Heart right ventricle (tissue), 16 donors: ENCODE measurements at regions not wholly inside any gene's neighbourhood (a gene's known extent, or its start where the extent isn't known, plus 50 kb on each side); places are given as distances from the start of the nearest gene placed in this dataset.
"Not testable (repeated sequence)": the region's sequence is repeated elsewhere in the genome, so short reads cannot be mapped to it uniquely, and the experiment has no call there.

Source experiments
- ATAC-seq, 8 donors: fragments of 200-7000 bp; cut with Tn5 transposase; one replicate each; pipeline ENCODE4 v1.9.1; 2020; ENCODE audit warnings: mild to moderate bottlenecking in 8 of 8, moderate library complexity in 8 of 8, moderate number of reproducible peaks in 1 of 8
- DNase-seq, 2 donors: peaks; one replicate each; pipeline ENCODE4 v3.0.0-alpha.2; 2020
- H3K27ac ChIP-seq, 10 donors: fragments of 200-600 bp; sonication (generic) in 2 of 10; one replicate each; pipeline versions ENCODE4 v1.5.0 to v1.8.0; 2020 to 2022; ENCODE audit warnings: mild to moderate bottlenecking in 3 of 10
- H3K27me3 ChIP-seq, 7 donors: fragments of 200-600 bp; one replicate each; pipeline ENCODE4 v1.8.0; 2021 to 2022; ENCODE audit warnings: mild to moderate bottlenecking in 2 of 7
- H3K36me3 ChIP-seq, 9 donors: fragments of 200-600 bp; sonication (generic) in 1 of 9; one replicate each; pipeline versions ENCODE4 v1.5.0 to v1.8.0; 2020 to 2022; ENCODE audit warnings: mild to moderate bottlenecking in 2 of 9
- H3K4me1 ChIP-seq, 9 donors: fragments of 200-600 bp; sonication (generic) in 1 of 9; one replicate each; pipeline versions ENCODE4 v1.5.0 to v1.8.0; 2020 to 2022; ENCODE audit warnings: mild to moderate bottlenecking in 4 of 9
- H3K4me3 ChIP-seq, 10 donors: fragments of 200-600 bp; sonication (generic) in 2 of 10; one replicate each; pipeline versions ENCODE4 v1.5.0 to v1.8.0; 2020 to 2022; ENCODE audit warnings: mild to moderate bottlenecking in 7 of 10, moderate library complexity in 2 of 10
- H3K9me3 ChIP-seq, 11 donors: fragments of 200-600 bp in 10 of 11; sonication (generic) in 2 of 11; one replicate each; pipeline versions ENCODE4 v1.5.0 to v1.8.0; 2013 to 2022; ENCODE audit warnings: mild to moderate bottlenecking in 2 of 11, control low read depth in 1 of 11, moderate library complexity in 1 of 11
- WGBS, 2 donors: extraction: QIAGEN DNeasy Blood & Tissue Kit; methylation state at CpG; one replicate each; pipeline ENCODE4 v1.1.7; 2013; ENCODE audit warnings: inconsistent platforms in 1 of 2; 5-methylcytosine and 5-hydroxymethylcytosine counted together
- intact Hi-C, 10 donors: fragments of 100-400 bp; cut with DNase I; formaldehyde crosslinking; loops; one replicate each; pipeline versions ENCODE4 v1.11.1 to v1.14.2; 2022
- TF ChIP-seq, protein P1 (sequence below), 9 donors: fragments of 200-600 bp; sonication (generic) in 2 of 9; IDR thresholded peaks; one replicate each; pipeline versions ENCODE4 v1.5.0 to v1.8.0; 2021 to 2022; ENCODE audit warnings: antibody characterized with exemption in 9 of 9, mild to moderate bottlenecking in 5 of 9, moderate library complexity in 1 of 9
- donor health status: Arrhythmogenic right ventricular cardiomyopathy.
- donor health status: ischemic (EF 13 %, LVEDD 7.1; RV severe dilation, severe dysfunction).
- donor health status: healthy with polysubstance abuse.
- donor health status: DM: no; HTN: yes; CAD: no.
- donor health status: DM: no; HTN: no; CAD: no.
- donor health status: ischemic (EF 25% LVEDD 6.9; RV normal size, moderate dysfunction).
- donor health status: ischemic (EF 25% LVEDD 5.7; RV mildly dilated, moderate dysfunction).
- donor health status: healthy.
- donor health status: DM: yes; HTN: yes; CAD: no.
- donor health status: Ischemic cardiomyopathy.
- donor health status: ischemic (EF 35%, LVEDD 5.7; RV mildly dilated, moderate dysfunction).
- donor health status: nonischemic (EF 11% LVEDD 7.7; RV severe dilation, severe dysfunction).
- donor health status: DM: yes; HTN: yes; CAD: no.
- donor health status: PGD.
- donor health status: ischemic (EF 29% LVEDD 5.4; RV normal size, mild dysfunction).
- donor health status: nonischemic (EF 23%, LVEDD 6.1; RV moderate dilation, normal function).

DNA sequence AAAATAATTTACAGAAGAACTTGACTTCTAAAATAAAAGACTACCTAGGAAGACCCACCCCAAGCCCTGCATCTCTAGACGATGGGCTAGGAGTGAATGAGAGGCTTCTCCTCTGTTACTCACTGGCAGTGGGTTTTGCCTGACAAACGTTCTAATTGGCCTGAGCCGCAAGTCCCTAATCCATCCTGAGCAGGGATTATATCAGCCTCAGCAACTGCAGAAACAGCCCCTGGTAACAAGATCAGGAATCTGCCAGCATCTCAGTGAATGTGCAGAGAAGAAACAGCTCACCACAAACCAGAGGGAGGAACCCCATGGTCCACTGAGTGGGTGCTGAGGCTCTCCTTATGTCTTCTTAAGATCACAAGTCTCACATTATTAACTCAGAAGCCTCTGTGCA is 240.6 kb downstream of the BRINP2 start:
- no peaks in the 10 kb centered on the region for H3K36me3 ChIP-seq

DNA sequence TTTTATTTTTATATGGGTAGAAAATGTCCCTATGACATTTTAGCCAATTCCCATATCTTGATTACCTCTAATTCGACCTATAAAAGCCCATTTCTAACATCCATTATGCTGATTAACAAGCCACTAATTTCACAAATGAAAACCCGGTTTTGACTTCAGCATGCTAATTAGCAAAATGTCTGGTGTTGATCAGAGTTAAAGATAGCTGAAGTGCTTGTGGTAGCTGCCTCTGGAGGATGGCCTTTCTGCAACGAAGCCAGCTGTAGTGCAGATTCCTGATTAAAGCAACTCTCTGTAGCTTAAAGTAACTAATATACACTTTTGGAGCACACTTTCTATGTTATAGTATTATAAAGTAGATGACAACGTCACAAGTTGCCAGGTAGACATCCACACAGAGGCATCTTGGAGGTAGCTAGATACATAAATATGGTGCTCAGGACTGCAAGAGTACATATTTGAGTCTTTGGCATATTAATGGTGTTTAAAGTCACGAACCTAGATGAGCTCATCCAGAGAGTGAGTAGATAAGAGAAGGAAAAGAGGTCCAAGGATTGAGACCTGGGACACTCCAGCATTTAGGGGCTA is 239.5 kb downstream of the BRINP2 start:
- no peaks in the 10 kb centered on the region for H3K4me1 ChIP-seq
- no peak overlapping the region for H3K4me3 ChIP-seq
- DNase-seq (no peak), ATAC-seq (no peak)
- no peak overlapping the region for H3K27ac ChIP-seq
- WGBS, 2 donors: 59 to 64% methylated on average over 5 of the region's 5 CpGs
- H3K36me3 ChIP-seq: no peaks in the 10 kb centered on the region
- peaks cover 0 to 32% (median 9%) of the 10 kb centered on the region in 7 donors for H3K27me3 ChIP-seq
- H3K9me3 ChIP-seq: peaks cover 0 to 6% (median 0%) of the 10 kb centered on the region in 11 donors
- intact Hi-C loops: no loop called here
- TF ChIP-seq, protein P1, sequence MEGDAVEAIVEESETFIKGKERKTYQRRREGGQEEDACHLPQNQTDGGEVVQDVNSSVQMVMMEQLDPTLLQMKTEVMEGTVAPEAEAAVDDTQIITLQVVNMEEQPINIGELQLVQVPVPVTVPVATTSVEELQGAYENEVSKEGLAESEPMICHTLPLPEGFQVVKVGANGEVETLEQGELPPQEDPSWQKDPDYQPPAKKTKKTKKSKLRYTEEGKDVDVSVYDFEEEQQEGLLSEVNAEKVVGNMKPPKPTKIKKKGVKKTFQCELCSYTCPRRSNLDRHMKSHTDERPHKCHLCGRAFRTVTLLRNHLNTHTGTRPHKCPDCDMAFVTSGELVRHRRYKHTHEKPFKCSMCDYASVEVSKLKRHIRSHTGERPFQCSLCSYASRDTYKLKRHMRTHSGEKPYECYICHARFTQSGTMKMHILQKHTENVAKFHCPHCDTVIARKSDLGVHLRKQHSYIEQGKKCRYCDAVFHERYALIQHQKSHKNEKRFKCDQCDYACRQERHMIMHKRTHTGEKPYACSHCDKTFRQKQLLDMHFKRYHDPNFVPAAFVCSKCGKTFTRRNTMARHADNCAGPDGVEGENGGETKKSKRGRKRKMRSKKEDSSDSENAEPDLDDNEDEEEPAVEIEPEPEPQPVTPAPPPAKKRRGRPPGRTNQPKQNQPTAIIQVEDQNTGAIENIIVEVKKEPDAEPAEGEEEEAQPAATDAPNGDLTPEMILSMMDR (IDR thresholded peaks at IDR 0.05): no peak

More for the DNA sequence above, 240.6 kb downstream of the BRINP2 start:
- H3K4me1 ChIP-seq: no peaks in the 10 kb centered on the region
- WGBS, 2 donors: 51 to 53% methylated on average over 3 of the region's 3 CpGs
- peaks cover 0 to 39% (median 9%) of the 10 kb centered on the region in 7 donors for H3K27me3 ChIP-seq
- H3K27ac ChIP-seq: no peak overlapping the region
- ATAC-seq: no peak
- TF ChIP-seq, protein P1 (IDR thresholded peaks at IDR 0.05): no peak
- no peak for DNase-seq
- peaks cover 0 to 6% (median 0%) of the 10 kb centered on the region in 11 donors for H3K9me3 ChIP-seq
- no peak overlapping the region for H3K4me3 ChIP-seq
- intact Hi-C loops: no loop called here

DNA sequence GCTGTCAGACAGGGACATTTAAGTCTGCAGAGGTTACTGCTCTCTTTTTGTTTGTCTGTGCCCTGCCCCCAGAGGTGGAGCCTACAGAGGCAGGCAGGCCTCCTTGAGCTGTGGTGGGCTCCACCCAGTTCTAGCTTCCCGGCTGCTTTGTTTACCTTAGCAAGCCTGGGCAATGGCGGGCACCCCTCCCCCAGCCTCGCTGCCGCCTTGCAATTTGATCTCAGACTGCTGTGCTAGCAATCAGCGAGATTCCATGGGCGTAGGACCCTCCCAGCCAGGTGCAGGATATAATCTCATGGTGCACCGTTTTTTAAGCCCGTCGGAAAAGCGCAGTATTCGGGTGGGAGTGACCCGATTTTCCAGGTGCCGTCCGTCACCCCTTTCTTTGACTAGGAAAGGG is 235.6 kb downstream of the BRINP2 start:
- H3K36me3 ChIP-seq, DNase-seq, H3K27ac ChIP-seq, intact Hi-C loops, ATAC-seq, H3K4me1 ChIP-seq, H3K9me3 ChIP-seq, H3K4me3 ChIP-seq: not testable (repeated sequence)
- 78 to 89% methylated on average over 14 of the region's 14 CpGs for WGBS, 2 donors
- peaks cover 0 to 15% (median 3%) of the 10 kb centered on the region in 7 donors for H3K27me3 ChIP-seq

DNA sequence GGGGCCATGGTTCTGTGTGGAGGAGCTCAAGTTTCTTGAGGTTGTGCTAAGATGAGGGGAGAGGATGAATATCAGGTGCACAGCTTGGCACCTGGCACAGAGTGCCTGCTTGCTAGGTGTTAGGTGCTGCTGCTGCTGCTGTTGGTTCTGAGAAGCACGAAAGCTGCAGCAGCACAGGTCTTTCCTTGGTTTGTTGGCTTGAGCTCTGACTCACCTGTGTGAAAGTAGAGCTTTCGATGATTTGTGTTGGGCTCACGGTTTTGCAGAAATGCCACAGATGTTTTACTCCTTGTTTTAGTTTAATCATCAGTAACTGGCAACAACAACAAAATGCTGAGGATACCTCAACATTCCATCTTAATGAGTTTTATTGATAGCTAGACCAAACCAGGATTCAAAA is 221.6 kb downstream of the BRINP2 start:
- intact Hi-C loops: no loop called here
- H3K27ac ChIP-seq: no peak overlapping the region
- ATAC-seq (no peak), DNase-seq (no peak)
- no peaks in the 10 kb centered on the region for H3K36me3 ChIP-seq
- no peaks in the 10 kb centered on the region for H3K9me3 ChIP-seq
- no peaks in the 10 kb centered on the region for H3K4me1 ChIP-seq
- TF ChIP-seq, protein P1 (IDR thresholded peaks at IDR 0.05): no peak
- H3K4me3 ChIP-seq: no peak overlapping the region
- 83 to 88% methylated on average over 3 of the region's 3 CpGs for WGBS, 2 donors
- peaks cover 0 to 10% (median 5%) of the 10 kb centered on the region in 7 donors for H3K27me3 ChIP-seq
